ENCODE measurements at regions not wholly inside any gene's neighbourhood (a gene's known extent, or its start where the extent isn't known, plus 50 kb on each side); places are given as distances from the start of the nearest gene placed in this dataset.

DNA sequence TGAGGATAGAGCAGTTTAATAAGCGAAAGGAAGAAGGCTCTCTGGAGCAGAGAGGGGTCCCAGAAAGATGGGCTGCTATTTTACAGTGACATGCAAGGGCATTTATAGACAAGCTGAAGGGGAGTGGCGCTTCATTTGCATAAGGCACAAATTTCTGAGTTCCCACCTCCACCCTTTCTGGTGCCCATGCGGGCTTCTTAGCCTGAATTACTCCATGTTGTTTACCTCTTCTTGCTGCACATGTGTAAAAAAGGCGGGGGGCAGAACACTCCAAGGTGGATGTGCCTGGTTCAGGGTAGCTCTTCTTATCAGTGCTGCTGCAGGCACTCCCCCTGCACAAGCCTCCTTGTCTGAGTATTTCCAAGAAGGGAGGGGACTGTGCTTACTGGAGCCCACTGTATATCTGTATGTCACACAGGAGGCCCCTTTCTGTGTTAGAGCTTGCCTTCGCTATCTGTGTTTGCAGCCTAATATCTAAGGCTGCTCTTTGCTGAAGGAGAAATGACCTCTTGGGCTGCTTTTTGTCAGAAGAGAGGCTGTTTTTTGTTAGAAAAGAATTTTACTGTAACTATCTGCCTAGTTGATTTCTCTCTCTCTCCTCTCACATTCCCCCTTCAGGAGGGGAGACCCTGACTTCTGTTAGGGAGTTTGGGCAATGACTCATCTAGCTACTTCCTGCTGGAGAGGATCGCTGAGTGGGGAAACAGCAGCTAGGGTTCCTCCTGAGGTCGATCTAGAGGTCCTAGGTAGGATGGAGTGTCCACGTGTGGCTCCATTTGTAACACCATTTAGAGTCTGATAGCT lies 1057.0 kb upstream of the CNTN5 start:
- no peak for DNase-seq
- no peaks in the 10 kb centered on the region for H3K36me3 ChIP-seq (ENCODE audit: control insufficient read depth, insufficient read depth, low read length)
- no peak overlapping the region for H3K27ac ChIP-seq (ENCODE audit: low read length)
- no peaks in the 10 kb centered on the region for H3K9me3 ChIP-seq (ENCODE audit: control insufficient read depth, low read depth, low read length)
- no peaks in the 10 kb centered on the region for H3K27me3 ChIP-seq (ENCODE audit: control insufficient read depth, insufficient read depth, low read length)
- H3K4me3 ChIP-seq (ENCODE audit: low read length) = no peak overlapping the region
- H3K4me1 ChIP-seq (ENCODE audit: control insufficient read depth, insufficient read depth, low read length) = no peaks in the 10 kb centered on the region
- WGBS (ENCODE audit: insufficient coverage, low lambda C conversion rate) = 40% methylated on average over 1 of the region's 8 CpGs

DNA sequence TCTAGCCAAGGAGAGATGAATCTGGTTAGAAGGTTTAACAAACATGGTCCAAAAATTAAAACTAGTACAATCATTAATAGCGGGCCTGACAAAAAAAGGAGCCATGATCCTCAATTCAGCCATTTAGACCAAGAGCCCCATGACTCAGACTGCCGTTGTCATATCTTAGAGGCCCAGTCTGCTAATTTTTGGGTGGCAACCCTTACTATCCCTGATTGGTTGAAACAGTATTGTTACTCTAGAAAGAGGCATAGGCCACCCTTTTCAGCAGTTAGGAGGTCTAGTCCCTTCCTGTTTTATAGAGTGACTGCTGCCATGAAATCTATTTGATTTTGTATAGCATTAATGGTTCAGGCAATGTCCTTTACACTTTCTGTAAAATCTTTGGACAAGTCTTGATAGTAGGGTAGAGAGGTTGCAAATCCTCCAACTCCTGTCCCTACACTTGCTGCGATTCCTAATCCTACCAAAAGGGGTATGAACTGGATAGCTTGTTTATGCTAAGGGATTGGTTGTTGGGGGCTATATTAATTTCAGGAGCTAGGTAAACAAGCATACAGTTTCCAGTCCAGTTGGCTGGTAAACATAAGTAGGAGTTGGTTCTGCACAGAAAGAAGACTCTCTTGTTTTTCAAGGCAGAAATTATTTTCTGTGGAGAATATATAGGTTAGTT lies 1056.3 kb upstream of the CNTN5 start:
- DNase-seq = no peak
- Histone ChIP-seq H3K9me3 (ENCODE audit: control insufficient read depth, low read depth, low read length) (no peaks in the 10 kb centered on the region), H3K27ac (ENCODE audit: low read length) (no peak overlapping the region), H3K4me3 (ENCODE audit: low read length) (no peak overlapping the region), H3K27me3 (ENCODE audit: control insufficient read depth, insufficient read depth, low read length) (no peaks in the 10 kb centered on the region), H3K36me3 (ENCODE audit: control insufficient read depth, insufficient read depth, low read length) (no peaks in the 10 kb centered on the region), H3K4me1 (ENCODE audit: control insufficient read depth, insufficient read depth, low read length) (no peaks in the 10 kb centered on the region)
- WGBS (ENCODE audit: insufficient coverage, low lambda C conversion rate) = 100% methylated on average over 1 of the region's 3 CpGs

DNA sequence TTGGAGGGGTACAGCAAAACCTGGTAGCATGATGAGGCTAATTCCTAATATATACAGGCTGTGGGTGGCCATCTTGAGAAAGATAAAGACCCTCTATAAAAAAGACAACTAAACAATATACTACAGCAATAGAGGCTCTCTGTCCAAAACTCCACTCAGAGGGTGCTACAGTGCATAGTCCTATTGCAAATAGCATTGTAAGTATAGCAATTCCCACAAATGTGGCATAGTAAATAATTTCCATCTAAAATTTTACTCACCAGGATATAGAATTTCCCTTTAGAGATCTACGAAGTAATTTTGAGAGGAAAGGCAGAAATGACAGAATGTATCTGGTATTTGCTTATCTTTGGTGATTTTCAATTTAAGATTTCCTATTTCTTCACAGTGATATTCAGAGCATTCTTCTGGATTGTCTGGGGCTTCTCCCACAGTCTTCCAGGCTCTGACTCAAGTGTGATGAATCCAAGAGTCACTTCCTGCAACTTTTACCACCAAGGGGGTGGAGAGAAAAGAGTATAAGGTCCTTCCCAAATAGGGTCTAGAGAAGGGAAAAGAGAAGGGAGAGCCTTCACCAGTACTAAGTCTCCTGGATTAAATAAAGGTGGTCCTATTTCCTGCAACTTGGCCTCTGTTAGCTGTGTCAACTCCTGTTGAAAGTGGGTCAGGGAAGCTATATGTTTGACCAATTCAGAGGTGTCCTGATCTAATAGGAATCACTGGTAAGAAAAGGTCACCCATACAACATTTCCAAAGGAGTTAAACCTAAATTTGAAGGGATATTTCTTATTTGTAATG lies 1054.7 kb upstream of the CNTN5 start:
- H3K4me1 ChIP-seq (ENCODE audit: control insufficient read depth, insufficient read depth, low read length) = no peaks in the 10 kb centered on the region
- no peaks in the 10 kb centered on the region for H3K36me3 ChIP-seq (ENCODE audit: control insufficient read depth, insufficient read depth, low read length)
- DNase-seq = no peak
- no peaks in the 10 kb centered on the region for H3K9me3 ChIP-seq (ENCODE audit: control insufficient read depth, low read depth, low read length)
- H3K4me3 ChIP-seq (ENCODE audit: low read length) = no peak overlapping the region
- no CpG with 5 or more reads among the region's 1 CpG for WGBS (ENCODE audit: insufficient coverage, low lambda C conversion rate)
- no peak overlapping the region for H3K27ac ChIP-seq (ENCODE audit: low read length)
- no peaks in the 10 kb centered on the region for H3K27me3 ChIP-seq (ENCODE audit: control insufficient read depth, insufficient read depth, low read length)

DNA sequence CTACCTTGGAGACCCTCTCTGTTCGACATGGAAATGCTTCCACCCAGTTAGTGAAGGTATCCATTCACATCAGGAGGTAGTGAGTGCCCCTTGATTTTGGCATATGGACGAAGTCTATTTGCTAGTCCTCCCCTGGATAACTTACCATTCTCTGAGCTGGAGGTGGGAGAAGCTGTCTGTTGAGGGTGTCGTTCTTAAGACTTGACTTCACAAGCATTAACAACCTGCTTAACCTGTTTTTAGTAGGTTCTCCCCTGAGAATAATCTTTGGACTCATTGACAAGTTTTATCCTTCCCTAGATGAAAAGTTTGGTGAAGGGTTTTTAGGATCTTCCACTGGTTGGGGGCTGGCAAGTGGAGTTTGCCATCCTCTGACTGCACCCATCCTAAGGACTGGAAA lies 1053.8 kb upstream of the CNTN5 start:
- Histone ChIP-seq H3K9me3 (ENCODE audit: control insufficient read depth, low read depth, low read length) (no peaks in the 10 kb centered on the region), H3K27ac (ENCODE audit: low read length) (no peak overlapping the region), H3K36me3 (ENCODE audit: control insufficient read depth, insufficient read depth, low read length) (no peaks in the 10 kb centered on the region), H3K4me3 (ENCODE audit: low read length) (no peak overlapping the region), H3K27me3 (ENCODE audit: control insufficient read depth, insufficient read depth, low read length) (no peaks in the 10 kb centered on the region), H3K4me1 (ENCODE audit: control insufficient read depth, insufficient read depth, low read length) (no peaks in the 10 kb centered on the region)
- no peak for DNase-seq
- WGBS (ENCODE audit: insufficient coverage, low lambda C conversion rate) = no CpG with 5 or more reads among the region's 3 CpGs

DNA sequence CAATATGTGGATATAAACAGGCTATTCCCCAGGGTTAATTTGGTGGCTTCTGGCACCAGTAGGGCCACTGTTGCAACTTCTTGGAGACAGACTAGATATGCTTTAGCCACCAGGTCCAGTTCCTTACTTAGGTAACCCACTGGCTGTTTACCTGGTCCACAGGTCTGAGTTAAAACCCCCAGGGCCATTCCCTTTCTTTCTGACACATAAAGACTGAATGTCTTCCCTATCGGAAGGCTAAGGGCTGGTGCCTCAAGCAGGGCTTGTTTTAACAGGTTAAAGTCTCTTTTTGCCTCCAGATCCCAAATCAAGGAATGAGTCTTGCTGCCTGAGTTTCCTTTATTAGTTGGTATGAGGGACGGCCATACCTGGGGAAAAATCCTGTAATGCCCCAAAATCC lies 1052.7 kb upstream of the CNTN5 start:
- H3K27ac ChIP-seq (ENCODE audit: low read length) = no peak overlapping the region
- no peaks in the 10 kb centered on the region for H3K27me3 ChIP-seq (ENCODE audit: control insufficient read depth, insufficient read depth, low read length)
- no peak for DNase-seq
- H3K4me3 ChIP-seq (ENCODE audit: low read length) = no peak overlapping the region
- H3K36me3 ChIP-seq (ENCODE audit: control insufficient read depth, insufficient read depth, low read length) = no peaks in the 10 kb centered on the region
- H3K4me1 ChIP-seq (ENCODE audit: control insufficient read depth, insufficient read depth, low read length) = no peaks in the 10 kb centered on the region
- no peaks in the 10 kb centered on the region for H3K9me3 ChIP-seq (ENCODE audit: control insufficient read depth, low read depth, low read length)
- WGBS (ENCODE audit: insufficient coverage, low lambda C conversion rate) = no CpG with 5 or more reads among the region's 2 CpGs

DNA sequence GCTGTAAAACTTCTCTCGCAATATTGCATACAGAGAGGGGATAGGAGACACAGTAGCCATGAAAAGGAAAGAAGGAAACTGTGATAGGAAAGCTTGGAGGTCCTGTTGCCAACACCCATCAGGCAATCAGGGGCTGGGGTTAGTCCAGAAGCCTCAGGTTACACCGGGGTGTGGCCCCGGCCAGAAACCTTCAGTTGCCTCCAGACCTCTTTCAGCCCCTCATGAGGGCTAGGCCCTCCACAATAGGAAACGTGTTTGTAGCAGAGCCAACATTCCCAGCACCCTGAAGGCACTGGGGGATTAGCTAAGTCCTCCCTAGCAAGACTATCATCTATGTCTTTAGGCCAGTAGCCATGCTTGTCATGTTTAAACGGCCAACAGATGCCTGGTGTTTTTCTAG lies 1048.0 kb upstream of the CNTN5 start:
- H3K36me3 ChIP-seq (ENCODE audit: control insufficient read depth, insufficient read depth, low read length) = no peaks in the 10 kb centered on the region
- no peak overlapping the region for H3K4me3 ChIP-seq (ENCODE audit: low read length)
- no peak overlapping the region for H3K27ac ChIP-seq (ENCODE audit: low read length)
- WGBS (ENCODE audit: insufficient coverage, low lambda C conversion rate) = no CpG with 5 or more reads among the region's 5 CpGs
- no peaks in the 10 kb centered on the region for H3K4me1 ChIP-seq (ENCODE audit: control insufficient read depth, insufficient read depth, low read length)
- no peaks in the 10 kb centered on the region for H3K27me3 ChIP-seq (ENCODE audit: control insufficient read depth, insufficient read depth, low read length)
- H3K9me3 ChIP-seq (ENCODE audit: control insufficient read depth, low read depth, low read length) = no peaks in the 10 kb centered on the region
- no peak for DNase-seq

DNA sequence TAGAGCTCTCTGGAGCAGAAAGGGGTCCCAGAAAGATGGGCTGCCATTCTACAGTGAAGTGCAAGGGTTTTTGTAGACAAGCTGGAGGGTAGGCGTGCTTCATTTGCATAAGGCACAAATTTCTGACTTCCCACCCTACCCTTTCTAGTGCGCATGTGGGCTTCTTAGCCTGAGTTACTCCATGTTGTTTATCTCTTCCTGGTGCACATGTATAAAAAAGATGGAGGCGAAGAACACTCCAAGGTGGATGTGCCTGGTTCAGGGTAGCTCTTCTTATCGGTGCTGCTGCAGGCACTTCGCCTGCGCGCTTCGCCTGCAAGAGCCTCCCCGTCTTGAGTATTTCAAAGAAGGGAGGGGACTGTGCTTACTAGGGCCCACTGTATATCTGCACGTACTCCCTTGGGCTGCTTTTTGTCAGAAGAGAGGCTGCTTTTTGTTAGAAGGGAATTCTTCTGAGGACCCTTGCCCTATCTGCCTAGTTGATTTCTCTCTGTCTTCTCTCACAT lies 1047.3 kb upstream of the CNTN5 start:
- no peaks in the 10 kb centered on the region for H3K9me3 ChIP-seq (ENCODE audit: control insufficient read depth, low read depth, low read length)
- H3K27me3 ChIP-seq (ENCODE audit: control insufficient read depth, insufficient read depth, low read length) = no peaks in the 10 kb centered on the region
- H3K27ac ChIP-seq (ENCODE audit: low read length) = no peak overlapping the region
- no peaks in the 10 kb centered on the region for H3K4me1 ChIP-seq (ENCODE audit: control insufficient read depth, insufficient read depth, low read length)
- H3K36me3 ChIP-seq (ENCODE audit: control insufficient read depth, insufficient read depth, low read length) = no peaks in the 10 kb centered on the region
- no peak for DNase-seq
- no CpG with 5 or more reads among the region's 10 CpGs for WGBS (ENCODE audit: insufficient coverage, low lambda C conversion rate)
- H3K4me3 ChIP-seq (ENCODE audit: low read length) = no peak overlapping the region

DNA sequence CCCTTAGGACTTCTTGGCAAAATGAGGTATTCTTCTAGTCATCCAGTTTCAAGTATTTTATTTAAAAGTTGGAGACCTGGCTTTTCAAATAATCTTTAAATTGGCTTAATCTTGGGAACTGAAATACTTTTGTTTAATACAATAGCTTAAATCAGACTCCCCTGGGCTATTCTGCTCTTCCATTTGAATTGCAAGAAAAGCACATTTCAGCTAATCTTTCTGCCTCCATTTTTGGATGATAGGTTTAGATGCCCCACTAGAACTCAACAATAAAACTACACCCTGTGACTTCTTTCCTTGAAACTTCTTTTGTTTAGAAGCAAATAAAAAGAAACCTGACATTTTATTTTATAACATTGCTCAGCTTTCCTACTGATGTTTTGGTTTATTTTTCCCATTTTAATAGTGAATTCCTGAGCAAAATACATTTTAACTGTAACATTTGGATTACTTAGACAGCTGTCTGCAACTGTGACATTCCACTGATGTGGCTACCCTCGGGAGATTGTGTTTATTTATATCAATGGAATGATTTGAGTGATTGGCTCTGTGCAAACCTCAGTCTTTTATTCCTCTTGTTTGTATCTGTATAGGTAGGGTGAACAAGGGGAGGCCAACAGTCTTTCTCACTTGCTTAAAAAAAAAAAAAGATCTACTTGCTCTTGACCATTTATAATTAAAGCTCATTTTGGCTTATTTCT lies 1045.8 kb upstream of the CNTN5 start:
- no peaks in the 10 kb centered on the region for H3K9me3 ChIP-seq (ENCODE audit: control insufficient read depth, low read depth, low read length)
- no peak overlapping the region for H3K27ac ChIP-seq (ENCODE audit: low read length)
- no CpG with 5 or more reads among the region's 1 CpG for WGBS (ENCODE audit: insufficient coverage, low lambda C conversion rate)
- H3K36me3 ChIP-seq (ENCODE audit: control insufficient read depth, insufficient read depth, low read length) = no peaks in the 10 kb centered on the region
- DNase-seq = no peak
- H3K4me3 ChIP-seq (ENCODE audit: low read length) = no peak overlapping the region
- H3K4me1 ChIP-seq (ENCODE audit: control insufficient read depth, insufficient read depth, low read length) = no peaks in the 10 kb centered on the region
- H3K27me3 ChIP-seq (ENCODE audit: control insufficient read depth, insufficient read depth, low read length) = no peaks in the 10 kb centered on the region

DNA sequence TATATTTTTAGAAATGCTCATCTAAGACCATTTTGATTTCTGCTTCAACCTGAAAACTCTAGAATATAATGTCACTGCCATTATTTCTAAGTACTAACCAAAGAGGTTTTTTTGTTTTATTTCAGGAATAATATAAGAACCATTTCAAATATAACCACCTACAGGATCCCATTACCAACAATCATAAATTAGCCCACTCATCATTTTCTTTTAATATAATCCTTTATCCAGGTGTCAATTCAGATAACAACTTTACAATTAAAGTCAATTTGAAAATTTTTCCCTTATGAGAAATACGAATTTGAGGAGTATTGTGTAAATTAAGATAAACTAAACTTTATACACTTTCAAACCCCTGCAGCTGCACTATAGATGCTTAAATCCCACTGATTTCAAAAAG lies 1043.0 kb upstream of the CNTN5 start:
- WGBS (ENCODE audit: insufficient coverage, low lambda C conversion rate) = no CpG with 5 or more reads among the region's 1 CpG
- H3K36me3 ChIP-seq (ENCODE audit: control insufficient read depth, insufficient read depth, low read length) = no peaks in the 10 kb centered on the region
- no peaks in the 10 kb centered on the region for H3K9me3 ChIP-seq (ENCODE audit: control insufficient read depth, low read depth, low read length)
- no peaks in the 10 kb centered on the region for H3K4me1 ChIP-seq (ENCODE audit: control insufficient read depth, insufficient read depth, low read length)
- no peak overlapping the region for H3K27ac ChIP-seq (ENCODE audit: low read length)
- H3K4me3 ChIP-seq (ENCODE audit: low read length) = no peak overlapping the region
- no peaks in the 10 kb centered on the region for H3K27me3 ChIP-seq (ENCODE audit: control insufficient read depth, insufficient read depth, low read length)
- no peak for DNase-seq

DNA sequence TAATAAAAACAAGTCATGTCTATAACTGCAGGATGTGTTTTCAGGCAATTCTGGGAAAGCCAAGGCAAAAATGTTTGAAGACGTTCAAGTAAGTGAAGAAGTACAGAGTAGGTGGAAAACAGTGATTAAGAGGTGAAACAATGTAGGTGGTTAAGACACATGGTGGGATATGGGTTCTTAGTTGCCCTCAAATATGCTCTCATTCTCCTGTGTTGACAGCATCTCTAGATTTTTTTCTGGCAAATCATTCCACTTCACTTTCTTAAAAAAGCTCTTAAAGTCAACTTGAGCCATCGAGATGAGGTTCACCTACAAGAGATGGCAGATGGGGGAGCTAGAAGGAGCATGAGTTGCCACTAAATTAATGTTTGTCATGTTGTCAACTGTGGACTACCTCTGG lies 1041.0 kb upstream of the CNTN5 start:
- no peak for DNase-seq
- H3K9me3 ChIP-seq (ENCODE audit: control insufficient read depth, low read depth, low read length) = no peaks in the 10 kb centered on the region
- H3K4me1 ChIP-seq (ENCODE audit: control insufficient read depth, insufficient read depth, low read length) = no peaks in the 10 kb centered on the region
- no peak overlapping the region for H3K27ac ChIP-seq (ENCODE audit: low read length)
- no peaks in the 10 kb centered on the region for H3K27me3 ChIP-seq (ENCODE audit: control insufficient read depth, insufficient read depth, low read length)
- H3K36me3 ChIP-seq (ENCODE audit: control insufficient read depth, insufficient read depth, low read length) = no peaks in the 10 kb centered on the region
- WGBS (ENCODE audit: insufficient coverage, low lambda C conversion rate) = 100% methylated on average over 1 of the region's 2 CpGs
- H3K4me3 ChIP-seq (ENCODE audit: low read length) = no peak overlapping the region

Data from large intestine (tissue), 3 donors.